ENCODE measurements at regions not wholly inside any gene's neighbourhood (a gene's known extent, or its start where the extent isn't known, plus 50 kb on each side); places are given as distances from the start of the nearest gene placed in this dataset.

DNA sequence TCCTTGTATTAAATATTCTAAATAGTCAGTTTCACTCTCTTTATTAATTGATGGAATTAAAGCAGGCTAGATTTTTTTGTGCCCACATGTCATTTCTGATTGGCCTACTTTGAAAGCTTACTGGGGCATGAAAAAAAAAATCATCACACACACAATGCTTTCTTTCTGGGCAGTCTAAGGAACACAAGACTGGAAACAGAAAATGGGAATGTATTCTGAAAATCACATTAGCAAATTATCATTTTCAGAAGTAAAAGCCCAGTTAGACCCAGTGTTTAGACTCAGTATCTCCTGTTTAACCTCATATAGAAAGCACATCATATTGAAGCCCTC is 339.4 kb downstream of the SPRY2 start:
- TF ChIP-seq TAF1 (IDR thresholded peaks at IDR 0.05; ENCODE audit: borderline replicate concordance, insufficient read depth, low read length), result no peak
- TF ChIP-seq POLR2AphosphoS5 (IDR thresholded peaks at IDR 0.05; ENCODE audit: low read depth, low read length), result no peak
- TF ChIP-seq, protein P1, sequence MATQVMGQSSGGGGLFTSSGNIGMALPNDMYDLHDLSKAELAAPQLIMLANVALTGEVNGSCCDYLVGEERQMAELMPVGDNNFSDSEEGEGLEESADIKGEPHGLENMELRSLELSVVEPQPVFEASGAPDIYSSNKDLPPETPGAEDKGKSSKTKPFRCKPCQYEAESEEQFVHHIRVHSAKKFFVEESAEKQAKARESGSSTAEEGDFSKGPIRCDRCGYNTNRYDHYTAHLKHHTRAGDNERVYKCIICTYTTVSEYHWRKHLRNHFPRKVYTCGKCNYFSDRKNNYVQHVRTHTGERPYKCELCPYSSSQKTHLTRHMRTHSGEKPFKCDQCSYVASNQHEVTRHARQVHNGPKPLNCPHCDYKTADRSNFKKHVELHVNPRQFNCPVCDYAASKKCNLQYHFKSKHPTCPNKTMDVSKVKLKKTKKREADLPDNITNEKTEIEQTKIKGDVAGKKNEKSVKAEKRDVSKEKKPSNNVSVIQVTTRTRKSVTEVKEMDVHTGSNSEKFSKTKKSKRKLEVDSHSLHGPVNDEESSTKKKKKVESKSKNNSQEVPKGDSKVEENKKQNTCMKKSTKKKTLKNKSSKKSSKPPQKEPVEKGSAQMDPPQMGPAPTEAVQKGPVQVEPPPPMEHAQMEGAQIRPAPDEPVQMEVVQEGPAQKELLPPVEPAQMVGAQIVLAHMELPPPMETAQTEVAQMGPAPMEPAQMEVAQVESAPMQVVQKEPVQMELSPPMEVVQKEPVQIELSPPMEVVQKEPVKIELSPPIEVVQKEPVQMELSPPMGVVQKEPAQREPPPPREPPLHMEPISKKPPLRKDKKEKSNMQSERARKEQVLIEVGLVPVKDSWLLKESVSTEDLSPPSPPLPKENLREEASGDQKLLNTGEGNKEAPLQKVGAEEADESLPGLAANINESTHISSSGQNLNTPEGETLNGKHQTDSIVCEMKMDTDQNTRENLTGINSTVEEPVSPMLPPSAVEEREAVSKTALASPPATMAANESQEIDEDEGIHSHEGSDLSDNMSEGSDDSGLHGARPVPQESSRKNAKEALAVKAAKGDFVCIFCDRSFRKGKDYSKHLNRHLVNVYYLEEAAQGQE (IDR thresholded peaks at IDR 0.05; ENCODE audit: insufficient read depth in 1 of 2, low read depth in 2 of 2, low read length in 2 of 2), result no peak

Measured in PFSK-1 (cell line).